ENCODE measurements at regions not wholly inside any gene's neighbourhood (a gene's known extent, or its start where the extent isn't known, plus 50 kb on each side); places are given as distances from the start of the nearest gene placed in this dataset.

GRCh38 chr2:145597006-145597405, 1077.1 kb upstream of the ZEB2 start:
- H3K27me3 ChIP-seq (ENCODE audit: insufficient read depth, low read length), result no peaks in the 10 kb centered on the region
- no peaks in the 10 kb centered on the region for H3K79me2 ChIP-seq (ENCODE audit: control insufficient read depth, insufficient read depth, low read length, unreplicated experiment)
- H3K4me3 ChIP-seq (ENCODE audit: low read depth, low read length), result no peak overlapping the region
- no peak overlapping the region for H3K27ac ChIP-seq (ENCODE audit: low read depth, low read length)
- H3K4me1 ChIP-seq (ENCODE audit: control insufficient read depth, insufficient read depth, low read length, unreplicated experiment), result peaks cover 55% of the 10 kb centered on the region
- H3K36me3 ChIP-seq (ENCODE audit: insufficient read depth, low read length), result no peaks in the 10 kb centered on the region
- peak overlapping the region; percentile 20 for H2AFZ ChIP-seq (ENCODE audit: low read length, unreplicated experiment)

GRCh38 chr2:145596416-145596815, 1076.5 kb upstream of the ZEB2 start:
- no peak overlapping the region for H2AFZ ChIP-seq (ENCODE audit: low read length, unreplicated experiment)
- no peak overlapping the region for H3K4me3 ChIP-seq (ENCODE audit: low read depth, low read length)
- no peaks in the 10 kb centered on the region for H3K79me2 ChIP-seq (ENCODE audit: control insufficient read depth, insufficient read depth, low read length, unreplicated experiment)
- H3K4me1 ChIP-seq (ENCODE audit: control insufficient read depth, insufficient read depth, low read length, unreplicated experiment), result peaks cover 55% of the 10 kb centered on the region
- H3K27me3 ChIP-seq (ENCODE audit: insufficient read depth, low read length), result no peaks in the 10 kb centered on the region
- H3K36me3 ChIP-seq (ENCODE audit: insufficient read depth, low read length), result no peaks in the 10 kb centered on the region
- H3K27ac ChIP-seq (ENCODE audit: low read depth, low read length), result no peak overlapping the region

- 0 out of 2 replicates have a peak overlapping the region, but pooled peaks have one; percentile 68 for H3K27ac ChIP-seq (ENCODE audit: low read depth, low read length)
- no peaks in the 10 kb centered on the region for H3K27me3 ChIP-seq (ENCODE audit: insufficient read depth, low read length)
- H3K4me3 ChIP-seq (ENCODE audit: low read depth, low read length), result no peak overlapping the region
- H3K36me3 ChIP-seq (ENCODE audit: insufficient read depth, low read length), result no peaks in the 10 kb centered on the region
- H3K4me1 ChIP-seq (ENCODE audit: control insufficient read depth, insufficient read depth, low read length, unreplicated experiment), result peaks cover 55% of the 10 kb centered on the region
- no peaks in the 10 kb centered on the region for H3K79me2 ChIP-seq (ENCODE audit: control insufficient read depth, insufficient read depth, low read length, unreplicated experiment)
- H2AFZ ChIP-seq (ENCODE audit: low read length, unreplicated experiment), result peak overlapping the region; percentile 4
Observed at GRCh38 chr2:145595296-145595695, 1075.4 kb upstream of the ZEB2 start.

GRCh38 chr2:145593991-145594614, 1074.2 kb upstream of the ZEB2 start:
- Histone ChIP-seq H3K4me3 (ENCODE audit: low read depth, low read length) (0 out of 2 replicates have a peak overlapping the region, but pooled peaks have one; percentile 9), H2AFZ (ENCODE audit: low read length, unreplicated experiment) (peak overlapping the region; percentile 85), H3K27ac (ENCODE audit: low read depth, low read length) (peak overlapping the region; percentile 68)

DNA sequence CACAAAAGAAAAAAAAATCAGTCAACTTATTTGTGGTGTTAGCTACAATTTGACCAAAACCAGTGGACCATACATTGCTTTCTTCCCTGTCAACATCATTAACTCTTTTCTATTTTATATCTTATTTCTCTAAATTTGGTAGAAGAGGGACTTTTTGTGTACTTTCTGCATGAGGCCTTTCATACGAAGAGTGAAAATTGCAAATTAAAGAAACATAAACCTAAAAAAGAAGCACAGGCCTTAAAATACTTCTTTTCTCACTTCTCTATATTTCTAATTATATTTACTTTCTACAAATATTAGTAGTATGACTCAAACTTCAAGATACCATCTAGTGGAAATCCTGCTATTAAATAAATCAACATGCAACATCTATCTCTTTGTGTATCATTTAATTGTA, 1073.4 kb upstream of the ZEB2 start:
- H3K4me3 ChIP-seq (ENCODE audit: low read depth, low read length), result 0 out of 2 replicates have a peak overlapping the region, but pooled peaks have one; percentile 9
- no peaks in the 10 kb centered on the region for H3K79me2 ChIP-seq (ENCODE audit: control insufficient read depth, insufficient read depth, low read length, unreplicated experiment)
- H3K4me1 ChIP-seq (ENCODE audit: control insufficient read depth, insufficient read depth, low read length, unreplicated experiment), result peaks cover 37% of the 10 kb centered on the region
- H2AFZ ChIP-seq (ENCODE audit: low read length, unreplicated experiment), result peak overlapping the region; percentile 85
- no peaks in the 10 kb centered on the region for H3K36me3 ChIP-seq (ENCODE audit: insufficient read depth, low read length)
- H3K27ac ChIP-seq (ENCODE audit: low read depth, low read length), result peak overlapping the region; percentile 68
- no peaks in the 10 kb centered on the region for H3K27me3 ChIP-seq (ENCODE audit: insufficient read depth, low read length)

More at GRCh38 chr2:145593991-145594614, 1074.2 kb upstream of the ZEB2 start:
- H3K27me3 ChIP-seq (ENCODE audit: insufficient read depth, low read length), result no peaks in the 10 kb centered on the region
- peaks cover 45% of the 10 kb centered on the region for H3K4me1 ChIP-seq (ENCODE audit: control insufficient read depth, insufficient read depth, low read length, unreplicated experiment)
- no peaks in the 10 kb centered on the region for H3K36me3 ChIP-seq (ENCODE audit: insufficient read depth, low read length)
- no peaks in the 10 kb centered on the region for H3K79me2 ChIP-seq (ENCODE audit: control insufficient read depth, insufficient read depth, low read length, unreplicated experiment)

- peaks cover 29% of the 10 kb centered on the region for H3K4me1 ChIP-seq (ENCODE audit: control insufficient read depth, insufficient read depth, low read length, unreplicated experiment)
- H3K27ac ChIP-seq (ENCODE audit: low read depth, low read length), result no peak overlapping the region
- no peak overlapping the region for H3K4me3 ChIP-seq (ENCODE audit: low read depth, low read length)
- H2AFZ ChIP-seq (ENCODE audit: low read length, unreplicated experiment), result no peak overlapping the region
- H3K79me2 ChIP-seq (ENCODE audit: control insufficient read depth, insufficient read depth, low read length, unreplicated experiment), result no peaks in the 10 kb centered on the region
- H3K27me3 ChIP-seq (ENCODE audit: insufficient read depth, low read length), result no peaks in the 10 kb centered on the region
- no peaks in the 10 kb centered on the region for H3K36me3 ChIP-seq (ENCODE audit: insufficient read depth, low read length)
Observed at GRCh38 chr2:145592361-145592760, 1072.4 kb upstream of the ZEB2 start.

DNA sequence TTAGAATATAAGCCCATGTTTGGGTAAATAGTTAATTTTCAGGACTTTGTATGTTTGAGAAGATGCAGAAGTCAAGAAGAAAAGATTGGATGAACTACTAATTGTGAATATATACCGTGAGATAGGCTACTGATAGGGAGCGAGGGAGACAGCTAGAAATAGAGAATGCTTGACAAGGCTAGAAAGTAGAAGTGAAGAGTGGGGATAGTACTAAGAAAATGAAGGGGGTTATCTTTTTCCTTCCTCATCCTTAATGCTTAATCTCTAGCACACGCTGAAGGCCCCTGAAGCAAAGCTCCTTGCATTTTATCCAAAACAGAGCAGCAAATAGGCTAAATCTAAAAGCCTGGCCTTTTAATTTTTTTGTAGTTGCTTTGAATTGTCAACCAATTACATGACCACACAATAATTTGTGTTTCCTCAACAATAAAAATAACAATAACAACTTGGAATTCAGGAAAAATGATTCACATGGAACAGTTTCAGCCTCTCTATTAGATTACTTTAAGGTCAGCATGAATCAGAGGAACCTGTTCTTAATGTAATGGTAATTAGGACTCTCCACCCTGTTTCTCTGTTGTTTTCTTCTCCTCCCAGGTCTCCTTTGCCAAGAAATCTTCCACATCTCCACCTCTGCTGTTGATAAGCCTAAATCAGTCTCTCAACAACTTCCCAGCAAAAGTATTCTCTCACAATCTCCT, 1071.3 kb upstream of the ZEB2 start:
- no peaks in the 10 kb centered on the region for H3K36me3 ChIP-seq (ENCODE audit: insufficient read depth, low read length)
- H3K4me3 ChIP-seq (ENCODE audit: low read depth, low read length), result no peak overlapping the region
- H3K79me2 ChIP-seq (ENCODE audit: control insufficient read depth, insufficient read depth, low read length, unreplicated experiment), result no peaks in the 10 kb centered on the region
- H3K4me1 ChIP-seq (ENCODE audit: control insufficient read depth, insufficient read depth, low read length, unreplicated experiment), result peaks cover 24% of the 10 kb centered on the region
- H3K27me3 ChIP-seq (ENCODE audit: insufficient read depth, low read length), result no peaks in the 10 kb centered on the region
- H2AFZ ChIP-seq (ENCODE audit: low read length, unreplicated experiment), result no peak overlapping the region
- H3K27ac ChIP-seq (ENCODE audit: low read depth, low read length), result no peak overlapping the region

GRCh38 chr2:145587922-145588321, 1068.0 kb upstream of the ZEB2 start:
- Histone ChIP-seq H3K36me3 (ENCODE audit: insufficient read depth, low read length) (no peaks in the 10 kb centered on the region), H3K27ac (ENCODE audit: low read depth, low read length) (no peak overlapping the region), H3K27me3 (ENCODE audit: insufficient read depth, low read length) (no peaks in the 10 kb centered on the region), H3K4me1 (ENCODE audit: control insufficient read depth, insufficient read depth, low read length, unreplicated experiment) (no peaks in the 10 kb centered on the region), H3K4me3 (ENCODE audit: low read depth, low read length) (no peak overlapping the region), H2AFZ (ENCODE audit: low read length, unreplicated experiment) (no peak overlapping the region), H3K79me2 (ENCODE audit: control insufficient read depth, insufficient read depth, low read length, unreplicated experiment) (no peaks in the 10 kb centered on the region)

- H3K4me3 ChIP-seq (ENCODE audit: low read depth, low read length), result no peak overlapping the region
- no peaks in the 10 kb centered on the region for H3K79me2 ChIP-seq (ENCODE audit: control insufficient read depth, insufficient read depth, low read length, unreplicated experiment)
- H3K36me3 ChIP-seq (ENCODE audit: insufficient read depth, low read length), result no peaks in the 10 kb centered on the region
- no peak overlapping the region for H2AFZ ChIP-seq (ENCODE audit: low read length, unreplicated experiment)
- no peaks in the 10 kb centered on the region for H3K27me3 ChIP-seq (ENCODE audit: insufficient read depth, low read length)
- H3K4me1 ChIP-seq (ENCODE audit: control insufficient read depth, insufficient read depth, low read length, unreplicated experiment), result no peaks in the 10 kb centered on the region
- H3K27ac ChIP-seq (ENCODE audit: low read depth, low read length), result no peak overlapping the region
Observed at GRCh38 chr2:145584353-145584752, 1064.4 kb upstream of the ZEB2 start.

GRCh38 chr2:145573608-145574007, 1053.7 kb upstream of the ZEB2 start:
- Histone ChIP-seq H3K4me3 (ENCODE audit: low read depth, low read length) (no peak overlapping the region), H3K36me3 (ENCODE audit: insufficient read depth, low read length) (no peaks in the 10 kb centered on the region), H3K4me1 (ENCODE audit: control insufficient read depth, insufficient read depth, low read length, unreplicated experiment) (peaks cover 4% of the 10 kb centered on the region), H3K79me2 (ENCODE audit: control insufficient read depth, insufficient read depth, low read length, unreplicated experiment) (no peaks in the 10 kb centered on the region), H3K27ac (ENCODE audit: low read depth, low read length) (no peak overlapping the region), H3K27me3 (ENCODE audit: insufficient read depth, low read length) (no peaks in the 10 kb centered on the region), H2AFZ (ENCODE audit: low read length, unreplicated experiment) (no peak overlapping the region)

GRCh38 chr2:145572238-145572637, 1052.3 kb upstream of the ZEB2 start:
- H3K4me3 ChIP-seq (ENCODE audit: low read depth, low read length), result no peak overlapping the region
- H3K27ac ChIP-seq (ENCODE audit: low read depth, low read length), result no peak overlapping the region
- H3K79me2 ChIP-seq (ENCODE audit: control insufficient read depth, insufficient read depth, low read length, unreplicated experiment), result no peaks in the 10 kb centered on the region
- H2AFZ ChIP-seq (ENCODE audit: low read length, unreplicated experiment), result no peak overlapping the region
- peaks cover 4% of the 10 kb centered on the region for H3K4me1 ChIP-seq (ENCODE audit: control insufficient read depth, insufficient read depth, low read length, unreplicated experiment)
- no peaks in the 10 kb centered on the region for H3K36me3 ChIP-seq (ENCODE audit: insufficient read depth, low read length)
- no peaks in the 10 kb centered on the region for H3K27me3 ChIP-seq (ENCODE audit: insufficient read depth, low read length)
